ENCODE measurements at regions not wholly inside any gene's neighbourhood (a gene's known extent, or its start where the extent isn't known, plus 50 kb on each side); places are given as distances from the start of the nearest gene placed in this dataset.

DNA sequence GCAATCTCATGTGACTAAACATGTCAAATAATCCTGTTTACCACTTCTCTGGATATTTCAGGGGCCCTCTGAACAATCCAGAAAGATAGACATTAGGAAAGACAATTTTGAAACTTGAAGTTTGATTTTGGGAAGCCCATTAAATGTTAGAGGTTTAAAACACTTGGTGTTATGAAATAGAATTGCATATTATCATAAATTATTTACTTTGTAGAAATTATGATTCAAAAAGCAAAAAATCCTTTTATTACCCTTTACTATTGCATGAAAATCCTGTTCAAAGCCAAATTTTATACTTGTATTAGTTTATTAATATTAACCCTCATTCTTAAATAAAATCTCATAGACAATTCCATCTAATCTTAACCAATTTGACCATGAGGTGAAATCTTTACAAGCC, 1091.5 kb upstream of the ALCAM start:
- TF ChIP-seq CTCF (IDR thresholded peaks at IDR 0.05; ENCODE audit: low read length) (no peak), EZH2phosphoT487 (IDR thresholded peaks at IDR 0.05; ENCODE audit: low read length) (no peak)

Measured in MM.1S (cell line).